WI38 (cell line): ENCODE measurements at regions not wholly inside any gene's neighbourhood (a gene's known extent, or its start where the extent isn't known, plus 50 kb on each side); places are given as distances from the start of the nearest gene placed in this dataset.

Source experiments
- H3K4me3 ChIP-seq: 2 replicates; pipeline ENCODE4 v1.5.1; 2011; ENCODE audit warnings: low read depth, mild to moderate bottlenecking, control low read depth, low read length
- TF ChIP-seq, protein P1 (sequence below): IDR thresholded peaks from 2 replicates; pipeline ENCODE4 v1.5.1; 2012; ENCODE audit warnings: low read depth, mild to moderate bottlenecking, control low read depth, low read length

DNA sequence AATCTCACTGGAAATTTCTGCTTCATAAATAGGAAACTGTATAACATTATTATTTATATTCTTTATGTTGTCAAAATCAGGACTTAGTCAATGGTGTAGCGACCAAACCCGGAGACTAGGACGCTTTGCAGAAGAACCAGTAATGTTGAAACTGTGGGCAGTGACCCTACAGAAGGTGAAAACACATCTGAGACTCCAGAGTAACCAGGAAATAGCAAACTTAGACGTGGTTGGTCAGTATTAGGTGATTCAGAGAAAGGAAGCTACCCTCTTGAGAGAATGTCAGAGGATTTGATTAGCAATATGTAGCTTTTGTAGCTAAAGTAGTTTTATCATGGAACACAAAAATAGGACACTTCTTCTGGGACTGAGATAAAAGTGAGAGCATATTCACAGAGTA lies 381.9 kb downstream of the SLC16A7 start:
- no peak overlapping the region for H3K4me3 ChIP-seq
- TF ChIP-seq, protein P1, sequence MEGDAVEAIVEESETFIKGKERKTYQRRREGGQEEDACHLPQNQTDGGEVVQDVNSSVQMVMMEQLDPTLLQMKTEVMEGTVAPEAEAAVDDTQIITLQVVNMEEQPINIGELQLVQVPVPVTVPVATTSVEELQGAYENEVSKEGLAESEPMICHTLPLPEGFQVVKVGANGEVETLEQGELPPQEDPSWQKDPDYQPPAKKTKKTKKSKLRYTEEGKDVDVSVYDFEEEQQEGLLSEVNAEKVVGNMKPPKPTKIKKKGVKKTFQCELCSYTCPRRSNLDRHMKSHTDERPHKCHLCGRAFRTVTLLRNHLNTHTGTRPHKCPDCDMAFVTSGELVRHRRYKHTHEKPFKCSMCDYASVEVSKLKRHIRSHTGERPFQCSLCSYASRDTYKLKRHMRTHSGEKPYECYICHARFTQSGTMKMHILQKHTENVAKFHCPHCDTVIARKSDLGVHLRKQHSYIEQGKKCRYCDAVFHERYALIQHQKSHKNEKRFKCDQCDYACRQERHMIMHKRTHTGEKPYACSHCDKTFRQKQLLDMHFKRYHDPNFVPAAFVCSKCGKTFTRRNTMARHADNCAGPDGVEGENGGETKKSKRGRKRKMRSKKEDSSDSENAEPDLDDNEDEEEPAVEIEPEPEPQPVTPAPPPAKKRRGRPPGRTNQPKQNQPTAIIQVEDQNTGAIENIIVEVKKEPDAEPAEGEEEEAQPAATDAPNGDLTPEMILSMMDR = no peak

DNA sequence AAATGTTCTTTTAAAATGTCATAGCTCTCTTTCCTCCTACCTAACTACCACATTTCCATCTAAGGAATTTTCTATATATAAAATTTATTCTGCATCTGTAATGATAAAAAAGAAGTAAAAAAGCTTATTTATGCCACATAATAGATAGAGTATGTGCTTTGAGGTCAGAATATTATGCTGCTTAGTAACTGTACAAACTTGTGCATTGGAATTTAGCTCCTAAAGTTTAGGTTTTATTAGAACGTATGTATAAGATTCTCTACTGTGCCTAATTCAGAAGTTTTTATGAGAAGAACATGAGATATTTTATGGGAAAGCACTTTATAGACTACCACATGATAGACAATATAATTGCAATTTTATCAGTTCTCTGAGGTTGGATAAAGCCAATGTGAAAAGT lies 384.6 kb downstream of the SLC16A7 start:
- no peak overlapping the region for H3K4me3 ChIP-seq
- TF ChIP-seq, protein P1 = no peak

DNA sequence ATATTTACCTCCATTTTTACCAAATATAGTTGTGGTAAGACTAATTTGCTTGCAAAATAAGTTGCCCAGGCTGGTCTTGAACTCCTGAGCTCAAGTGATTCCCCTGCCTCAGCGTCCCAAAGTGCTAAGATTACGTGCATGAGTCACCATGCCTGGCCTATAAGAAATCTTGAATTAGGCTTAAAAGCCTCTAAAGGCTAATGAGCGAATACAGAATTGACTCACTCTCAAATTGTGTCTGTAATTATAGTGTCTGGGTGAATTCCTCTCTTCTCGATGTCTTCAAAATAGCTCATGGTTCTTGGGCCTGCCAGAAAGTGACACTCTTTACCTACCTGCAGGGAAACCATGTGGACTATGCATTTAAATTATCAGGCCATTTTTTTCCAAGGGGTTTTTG lies 403.5 kb downstream of the SLC16A7 start:
- H3K4me3 ChIP-seq = no peak overlapping the region
- TF ChIP-seq, protein P1 = no peak

DNA sequence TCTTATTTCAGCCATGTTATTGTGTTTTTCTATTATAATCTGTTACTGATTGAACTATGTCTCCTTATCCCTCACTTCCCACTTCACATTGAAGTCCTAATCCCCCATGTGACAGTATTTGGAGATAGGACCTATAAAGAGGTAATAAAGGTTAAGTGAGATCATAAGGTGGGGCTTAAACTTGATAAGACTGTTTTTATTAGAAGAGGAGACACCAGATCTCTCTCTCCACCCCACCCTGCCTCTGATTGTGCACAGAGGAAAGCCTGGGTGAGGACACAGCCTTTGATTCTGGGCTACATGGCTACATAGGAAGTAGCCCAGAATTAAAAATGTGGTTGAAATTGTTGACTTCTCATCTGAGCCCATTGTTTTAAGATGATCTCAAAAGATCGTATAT lies 414.7 kb downstream of the SLC16A7 start:
- no peak overlapping the region for H3K4me3 ChIP-seq
- TF ChIP-seq, protein P1 = no peak

DNA sequence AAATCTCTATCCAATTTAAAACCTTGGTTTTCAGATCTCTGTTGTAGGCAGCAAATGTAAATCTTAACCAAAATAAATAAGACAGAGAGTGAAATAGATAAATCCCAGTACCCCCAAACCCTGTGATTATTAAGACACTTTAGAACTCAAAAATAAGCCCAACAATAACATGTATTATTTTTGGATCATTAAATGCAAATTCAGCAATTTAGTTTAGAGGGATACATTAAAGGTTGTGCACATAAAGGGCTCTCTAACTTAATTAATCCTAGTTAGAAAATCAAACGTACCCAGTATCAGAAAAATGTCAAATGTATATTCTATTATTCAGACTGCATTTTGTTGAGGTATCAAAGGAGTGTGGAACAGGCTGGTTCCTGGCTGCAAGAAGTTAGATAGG lies 416.8 kb downstream of the SLC16A7 start:
- H3K4me3 ChIP-seq = no peak overlapping the region
- TF ChIP-seq, protein P1 = no peak

DNA sequence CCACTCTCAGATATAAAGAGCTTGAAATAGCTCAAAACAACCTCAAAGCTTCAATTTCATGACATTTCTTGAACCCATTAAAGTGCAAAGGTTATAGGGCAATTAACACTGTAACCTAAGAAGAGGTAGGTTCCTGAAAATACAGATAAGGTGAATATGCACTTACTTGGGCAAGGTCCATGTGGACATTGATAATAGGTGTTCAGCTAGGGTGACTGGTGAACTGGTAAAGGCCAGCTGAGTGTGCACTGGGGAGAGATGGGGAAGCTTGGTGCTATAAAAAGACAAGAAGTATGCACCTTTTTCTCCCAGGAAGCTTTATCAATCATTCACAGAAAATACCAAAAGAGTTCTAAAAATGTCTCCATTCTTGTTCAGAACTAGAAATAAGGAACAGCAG lies 418.6 kb downstream of the SLC16A7 start:
- TF ChIP-seq, protein P1 = no peak
- H3K4me3 ChIP-seq = no peak overlapping the region

DNA sequence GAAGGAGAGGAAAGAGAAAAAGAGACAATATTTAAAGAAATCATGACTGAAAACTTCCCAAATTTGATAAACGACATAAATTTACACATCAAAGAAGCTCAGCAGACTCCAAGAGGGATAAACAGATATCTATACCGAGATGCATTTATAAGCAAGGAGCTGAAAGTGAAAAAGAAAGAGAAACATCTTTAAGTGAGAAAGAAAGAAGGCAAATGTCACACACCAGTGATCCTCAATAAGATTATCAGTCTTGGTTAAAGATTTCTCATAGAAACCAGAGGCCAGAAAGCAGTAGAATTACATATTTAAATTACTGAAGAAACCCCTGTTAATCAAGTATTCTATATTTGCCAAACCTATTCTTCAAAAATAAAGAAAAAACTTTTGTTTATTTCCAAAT lies 424.2 kb downstream of the SLC16A7 start:
- TF ChIP-seq, protein P1 = no peak
- H3K4me3 ChIP-seq = no peak overlapping the region

DNA sequence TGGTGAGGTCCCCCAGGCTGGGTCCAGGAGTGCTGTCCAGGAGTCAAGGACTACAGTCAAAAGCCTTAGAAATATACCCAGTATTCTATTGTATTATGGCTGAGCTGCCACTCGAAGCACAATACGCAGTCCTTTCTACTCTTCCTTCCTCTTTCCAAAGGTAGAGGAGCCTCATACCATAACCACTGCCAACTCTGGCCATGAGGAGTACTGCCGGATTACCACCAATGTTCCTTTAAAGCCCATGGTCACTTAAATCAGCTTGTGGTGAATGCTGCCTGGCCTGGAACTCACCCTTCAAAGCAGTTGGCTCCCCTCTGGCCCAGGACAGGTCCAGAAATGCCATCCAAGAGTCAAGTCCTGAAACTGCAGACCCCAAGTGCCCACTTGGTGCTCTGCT lies 425.4 kb downstream of the SLC16A7 start:
- TF ChIP-seq, protein P1 = no peak
- no peak overlapping the region for H3K4me3 ChIP-seq
